B cell (primary cell): ENCODE measurements at regions not wholly inside any gene's neighbourhood (a gene's known extent, or its start where the extent isn't known, plus 50 kb on each side); places are given as distances from the start of the nearest gene placed in this dataset.

Experiments
- ATAC-seq: fragments of 200-7000 bp; cut with Tn5 transposase; one replicate; pipeline ENCODE4 v1.10.0; 2021; ENCODE audit warnings: low read depth, mild to moderate bottlenecking, moderate number of reproducible peaks, moderate library complexity
- CTCF ChIA-PET: fragments of 350-600 bp; sonication (Branson Sonifier 250); formaldehyde crosslinking; loops from one replicate; lab custom pipeline; 2021; ENCODE audit warnings: antibody characterized with exemption, inconsistent platforms; lab: Charles Lee
- POLR2A ChIA-PET: fragments of 350-600 bp; sonication (Branson Sonifier 250); formaldehyde crosslinking; loops from one replicate; lab custom pipeline; 2021; ENCODE audit warnings: antibody characterized with exemption; lab: Charles Lee
- DNase-seq: peaks from one replicate; pipeline ENCODE4 v3.0.0; 2013
- H2AFZ ChIP-seq: 2 replicates; pipeline ENCODE4 v1.6.1; 2012; ENCODE audit warnings: mild to moderate bottlenecking, low read depth, low read length; ENCODE audit not compliant: insufficient read depth, poor library complexity, severe bottlenecking
- H3K27ac ChIP-seq, 2 donors: 1 replicate in 1 of 2; 2 replicates in 1 of 2; pipeline ENCODE4 v1.5.1; 2012 to 2013; ENCODE audit warnings: low read length in 2 of 2, mild to moderate bottlenecking in 2 of 2, moderate library complexity in 1 of 2
- H3K27me3 ChIP-seq, 4 experiments: fragments of 200-600 bp in 1 of 4; sonication (generic) in 1 of 4; replicated peaks in 1 of 4; 1 replicate in 2 of 4; 2 replicates in 2 of 4; pipeline versions ENCODE4 v1.6.1 to v1.7.0; 2013 to 2016; ENCODE audit warnings: low read length in 3 of 4, mild to moderate bottlenecking in 2 of 4, mixed read lengths in 1 of 4, moderate library complexity in 1 of 4; ENCODE audit not compliant: insufficient read depth in 4 of 4, control insufficient read depth in 3 of 4; ENCODE audit errors: control extremely low read depth in 1 of 4
- H3K36me3 ChIP-seq, 2 experiments: replicated peaks in 1 of 2; 1 replicate in 1 of 2; 2 replicates in 1 of 2; pipeline versions ENCODE4 v1.6.1 to v1.7.1; 2013; ENCODE audit warnings: low read length in 1 of 2; ENCODE audit not compliant: insufficient read depth in 2 of 2, control insufficient read depth in 1 of 2; ENCODE audit errors: control extremely low read depth in 1 of 2, extremely low read depth in 1 of 2
- H3K4me1 ChIP-seq, 2 donors: fragments of 200-600 bp in 1 of 2; sonication (generic) in 1 of 2; 1 replicate in 1 of 2; 2 replicates in 1 of 2; pipeline versions ENCODE4 v1.5.1 to v1.6.1; 2013 to 2017; ENCODE audit warnings: low read length in 2 of 2; ENCODE audit not compliant: control insufficient read depth in 2 of 2, insufficient read depth in 2 of 2
- H3K4me2 ChIP-seq: replicated peaks from 2 replicates; pipeline ENCODE3; 2012; ENCODE audit warnings: mild to moderate bottlenecking, low read depth, low read length; ENCODE audit not compliant: poor library complexity, severe bottlenecking
- H3K4me3 ChIP-seq, 5 experiments: fragments of 200-600 bp in 1 of 5; sonication (generic) in 1 of 5; 1 replicate in 3 of 5; 2 replicates in 2 of 5; pipeline versions ENCODE4 v1.5.1 to v1.7.0; 2011 to 2016; ENCODE audit warnings: low read length in 4 of 5, mild to moderate bottlenecking in 4 of 5, low read depth in 2 of 5, control low read depth in 1 of 5, moderate library complexity in 1 of 5; ENCODE audit not compliant: insufficient read depth in 1 of 5; ENCODE audit errors: control extremely low read depth in 1 of 5, extremely low read depth in 1 of 5
- H3K79me2 ChIP-seq: fragments of 200-600 bp; sonication (generic); one replicate; pipeline ENCODE4 v1.6.0; 2016; ENCODE audit warnings: low read length; ENCODE audit not compliant: control insufficient read depth, insufficient read depth
- H3K9ac ChIP-seq: fragments of 200-600 bp; sonication (generic); 2 replicates; pipeline ENCODE4 v1.6.1; 2017; ENCODE audit warnings: mild to moderate bottlenecking, low read length, moderate library complexity
- H3K9me3 ChIP-seq, 3 donors: one replicate each; pipeline versions ENCODE4 v1.6.1 to v1.7.1; 2013; ENCODE audit warnings: low read length in 2 of 3; ENCODE audit not compliant: control insufficient read depth in 2 of 3, insufficient read depth in 1 of 3; ENCODE audit errors: control extremely low read depth in 1 of 3
- H4K20me1 ChIP-seq: 2 replicates; pipeline ENCODE4 v1.6.0; 2012; ENCODE audit warnings: mild to moderate bottlenecking, low read length; ENCODE audit not compliant: insufficient read depth, control insufficient read depth, poor library complexity, severe bottlenecking
- H3K27ac Mint-ChIP-seq: one replicate; pipeline ENCODE4 v1.8.0; 2021; ENCODE audit warnings: mixed read lengths
- H3K27me3 Mint-ChIP-seq: one replicate; pipeline ENCODE4 v1.8.0; 2021; ENCODE audit warnings: mixed read lengths
- H3K4me1 Mint-ChIP-seq: one replicate; pipeline ENCODE4 v1.8.0; 2021; ENCODE audit warnings: mixed read lengths
- H3K4me3 Mint-ChIP-seq: one replicate; pipeline ENCODE4 v1.8.0; 2021; ENCODE audit warnings: mixed read lengths
- H3K9me3 Mint-ChIP-seq: one replicate; pipeline ENCODE4 v1.8.0; 2022; ENCODE audit warnings: mixed read lengths; ENCODE audit not compliant: insufficient read depth
- CTCF ChIP-seq: fragments of 200-600 bp; IDR thresholded peaks from one replicate; pipeline ENCODE4 v1.8.0; 2022; ENCODE audit warnings: antibody characterized with exemption, mild to moderate bottlenecking
- EZH2 ChIP-seq: IDR thresholded peaks from 2 replicates; pipeline ENCODE4 v1.6.1; 2012; ENCODE audit warnings: borderline replicate concordance, low read depth, mild to moderate bottlenecking, moderate library complexity, low read length; ENCODE audit not compliant: insufficient read depth, poor library complexity, severe bottlenecking
- WGBS: methylation state at CpG from one replicate; pipeline ENCODE4 v1.1.5; 2013; ENCODE audit warnings: missing lambda C conversion rate; ENCODE audit not compliant: insufficient coverage; 5-methylcytosine and 5-hydroxymethylcytosine counted together
- intact Hi-C: fragments of 100-400 bp; cut with micrococcal nuclease; formaldehyde crosslinking; loops from one replicate; pipeline ENCODE4 v1.10.0; 2022

DNA sequence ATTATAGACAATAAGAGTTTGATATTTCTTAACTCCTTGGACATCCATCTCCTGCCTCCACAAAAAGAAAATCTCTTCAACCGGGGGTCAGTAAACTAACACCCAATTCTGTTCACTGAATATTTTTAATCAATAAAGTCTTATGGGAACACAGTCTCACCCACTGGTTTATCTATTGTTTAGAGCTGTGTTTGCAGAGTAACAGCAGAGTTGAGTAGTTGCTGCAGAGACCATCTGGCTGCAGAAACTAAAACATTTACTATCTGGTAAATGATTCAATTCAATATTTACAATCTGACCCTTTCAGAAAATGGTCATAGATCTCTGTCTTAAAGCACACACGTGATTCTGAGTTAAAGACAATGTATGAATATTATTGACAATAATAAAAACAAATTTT lies 94.0 kb downstream of the TMA16 start:
- no peaks in the 10 kb centered on the region for H3K27me3 ChIP-seq
- Mint-ChIP-seq H3K27me3 (no peaks in the 10 kb centered on the region), H3K4me3 (no peak overlapping the region), H3K9me3 (peaks cover 2% of the 10 kb centered on the region), H3K27ac (no peak overlapping the region), H3K4me1 (peaks cover 73% of the 10 kb centered on the region)
- H3K27ac ChIP-seq: peak overlapping the region in 1 of 2 donors; percentile 56
- H2AFZ ChIP-seq: no peak overlapping the region
- intact Hi-C loops: no loop called here
- peak overlapping the region; percentile 39 for H3K4me2 ChIP-seq
- DNase-seq (no peak), ATAC-seq (no peak)
- H3K4me1 ChIP-seq: peaks cover 62 to 70% of the 10 kb centered on the region in 2 donors
- ChIA-PET POLR2A (interaction anchor here (1.7 kb wide), 1 partner anchor 23 kb away, joined by 4 read pairs; no protein-coding TSS in a partner anchor), CTCF (interaction anchor here (0.6 to 5.5 kb wide), 12 partner anchors 9 to 92 kb away, joined by 3 to 52 read pairs (median 8); no protein-coding TSS in a partner anchor)
- no peaks in the 10 kb centered on the region for H4K20me1 ChIP-seq
- peaks cover 4 to 51% of the 10 kb centered on the region in 2 experiments for H3K36me3 ChIP-seq
- H3K9ac ChIP-seq: peak overlapping the region; percentile 15
- H3K79me2 ChIP-seq: peaks cover 94% of the 10 kb centered on the region
- TF ChIP-seq EZH2 (no peak), CTCF (no peak)
- H3K9me3 ChIP-seq: peaks cover 0 to 8% (median 2%) of the 10 kb centered on the region in 3 donors
- WGBS: no CpG with 5 or more reads among the region's 2 CpGs
- peak overlapping the region in 1 of 5 experiments; percentile 37 for H3K4me3 ChIP-seq

GRCh38 chr4:163590103-163590502 lies 95.6 kb downstream of the TMA16 start:
- H3K9me3 ChIP-seq: peaks cover 0 to 8% (median 2%) of the 10 kb centered on the region in 3 donors
- TF ChIP-seq EZH2 (no peak), CTCF (no peak)
- H3K36me3 ChIP-seq: peaks cover 10 to 45% of the 10 kb centered on the region in 2 experiments
- H3K79me2 ChIP-seq: peaks cover 94% of the 10 kb centered on the region
- Mint-ChIP-seq H3K27ac (peak overlapping the region; percentile 91), H3K4me3 (peak overlapping the region; percentile 80), H3K4me1 (peaks cover 74% of the 10 kb centered on the region), H3K27me3 (no peaks in the 10 kb centered on the region), H3K9me3 (peaks cover 2% of the 10 kb centered on the region)
- no peak for DNase-seq
- CTCF ChIA-PET: interaction anchor here (2.9 to 5.5 kb wide), 6 partner anchors 9 to 91 kb away, joined by 15 to 52 read pairs (median 36); no protein-coding TSS in a partner anchor
- peak overlapping the region in 1 of 5 experiments; percentile 48 for H3K4me3 ChIP-seq
- H3K4me1 ChIP-seq: peaks cover 77 to 83% of the 10 kb centered on the region in 2 donors
- H3K27me3 ChIP-seq: no peaks in the 10 kb centered on the region
- H3K9ac ChIP-seq: peak overlapping the region; percentile 60
- H2AFZ ChIP-seq: peak overlapping the region; percentile 18
- H3K4me2 ChIP-seq: peak overlapping the region; percentile 74
- ATAC-seq: no peak
- peak overlapping the region; percentile 50 to 89 for H3K27ac ChIP-seq
- WGBS: no CpG with 5 or more reads among the region's 1 CpG
- POLR2A ChIA-PET: interaction anchor here (0.6 to 1.3 kb wide), 4 partner anchors 14 to 41 kb away, joined by 3 to 5 read pairs (median 4); no protein-coding TSS in a partner anchor
- H4K20me1 ChIP-seq: no peaks in the 10 kb centered on the region
- intact Hi-C loops: loop anchor here (2.0 kb wide), 1 partner anchor 21 kb away; no protein-coding TSS in a partner anchor
